HG03378 (cell line): ENCODE measurements at regions not wholly inside any gene's neighbourhood (a gene's known extent, or its start where the extent isn't known, plus 50 kb on each side); places are given as distances from the start of the nearest gene placed in this dataset.

Experiments
- ATAC-seq: cut with Tn5 transposase; IDR thresholded peaks from one replicate; pipeline ENCODE4 v1.9.1; 2021; ENCODE audit warnings: mild to moderate bottlenecking, moderate library complexity; ENCODE audit not compliant: unreplicated experiment

- no peak for ATAC-seq
Measured at GRCh38 chr3:182190056-182190455, 478.3 kb downstream of the SOX2 start.

GRCh38 chr3:182198345-182198744 lies 486.6 kb downstream of the SOX2 start:
- no peak for ATAC-seq

- ATAC-seq, result no peak
Measured at GRCh38 chr3:182201456-182202168, 489.9 kb downstream of the SOX2 start.

- ATAC-seq, result no peak
Measured at GRCh38 chr3:182212479-182213076, 500.9 kb downstream of the SOX2 start.

- ATAC-seq, result no peak
Measured at GRCh38 chr3:182214416-182214815, 502.7 kb downstream of the SOX2 start.

- no peak for ATAC-seq
Measured at GRCh38 chr3:182215881-182216280, 504.2 kb downstream of the SOX2 start.

- no peak for ATAC-seq
Measured at GRCh38 chr3:182216311-182216970, 504.7 kb downstream of the SOX2 start.

GRCh38 chr3:182220013-182220412 lies 508.3 kb downstream of the SOX2 start:
- ATAC-seq, result no peak

GRCh38 chr3:182220471-182220870 lies 508.7 kb downstream of the SOX2 start:
- no peak for ATAC-seq

- ATAC-seq, result no peak
Measured at GRCh38 chr3:182226995-182227394, 515.3 kb downstream of the SOX2 start.

GRCh38 chr3:182233405-182233804 lies 521.7 kb downstream of the SOX2 start:
- no peak for ATAC-seq

GRCh38 chr3:182233957-182234356 lies 522.2 kb downstream of the SOX2 start:
- ATAC-seq, result no peak

GRCh38 chr3:182234881-182235280 lies 523.2 kb downstream of the SOX2 start:
- ATAC-seq, result no peak

GRCh38 chr3:182235504-182235903 lies 523.8 kb downstream of the SOX2 start:
- ATAC-seq, result no peak

- no peak for ATAC-seq
Measured at GRCh38 chr3:182238126-182238525, 526.4 kb downstream of the SOX2 start.

GRCh38 chr3:182239316-182239715 lies 527.6 kb downstream of the SOX2 start:
- ATAC-seq, result no peak

GRCh38 chr3:182240474-182240873 lies 528.7 kb downstream of the SOX2 start:
- ATAC-seq, result no peak

- no peak for ATAC-seq
Measured at GRCh38 chr3:182241196-182241765, 529.6 kb downstream of the SOX2 start.

GRCh38 chr3:182241766-182242488 lies 530.2 kb downstream of the SOX2 start:
- no peak for ATAC-seq

- no peak for ATAC-seq
Measured at GRCh38 chr3:182242489-182242942, 530.8 kb downstream of the SOX2 start.

- no peak for ATAC-seq
Measured at GRCh38 chr3:182243625-182244024, 531.9 kb downstream of the SOX2 start.
